Cardiac fibroblast (primary cell): ENCODE measurements at regions not wholly inside any gene's neighbourhood (a gene's known extent, or its start where the extent isn't known, plus 50 kb on each side); places are given as distances from the start of the nearest gene placed in this dataset.

Experiments
- DNase-seq, 2 donors: peaks; one replicate each; pipeline versions ENCODE4 v3.0.0 to v3.0.0-alpha.2; 2010; ENCODE audit warnings: low read depth in 2 of 2
- H3K4me3 ChIP-seq, 2 donors: replicated peaks in 1 of 2; 1 replicate in 1 of 2; 2 replicates in 1 of 2; pipeline ENCODE4 v1.5.1; 2011; ENCODE audit warnings: low read depth in 2 of 2, low read length in 2 of 2, mild to moderate bottlenecking in 2 of 2, moderate library complexity in 1 of 2
- TF ChIP-seq, protein P1 (sequence below): IDR thresholded peaks from one replicate; pipeline ENCODE4 v1.5.1; 2011; ENCODE audit warnings: low read depth, mild to moderate bottlenecking, low read length, inconsistent platforms

DNA sequence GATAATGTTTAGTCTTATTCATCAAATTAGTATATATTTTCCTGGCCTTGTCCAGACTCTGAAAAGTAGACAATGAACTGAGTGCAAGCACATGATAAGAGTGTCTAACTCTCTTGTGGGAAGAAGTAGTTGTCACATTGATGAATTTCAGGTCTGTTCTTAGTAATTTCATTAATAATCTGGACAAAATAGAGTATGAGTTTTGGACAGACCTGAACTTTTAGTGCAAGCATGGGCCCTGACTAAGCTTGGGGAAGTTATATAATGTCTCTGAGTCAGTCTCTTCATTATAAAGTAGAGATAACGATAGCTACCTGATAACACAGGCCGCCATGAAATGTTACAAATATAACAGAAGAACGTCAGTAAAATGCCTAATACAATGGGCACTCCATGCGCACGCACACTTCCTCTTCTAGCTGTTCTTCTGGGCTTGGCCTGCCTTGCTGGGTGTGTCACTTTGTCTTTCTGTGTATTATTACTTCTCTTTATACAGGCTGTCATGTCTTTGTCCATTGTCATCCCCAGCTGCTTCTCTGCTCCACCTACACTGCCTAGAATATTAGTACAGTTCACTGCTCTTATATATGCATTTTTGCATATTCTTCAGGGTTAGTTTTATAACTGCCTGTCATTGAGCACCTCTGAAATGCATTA is 129.1 kb upstream of the HTR2A start:
- DNase-seq: no peak
- no peak overlapping the region for H3K4me3 ChIP-seq
- TF ChIP-seq, protein P1, sequence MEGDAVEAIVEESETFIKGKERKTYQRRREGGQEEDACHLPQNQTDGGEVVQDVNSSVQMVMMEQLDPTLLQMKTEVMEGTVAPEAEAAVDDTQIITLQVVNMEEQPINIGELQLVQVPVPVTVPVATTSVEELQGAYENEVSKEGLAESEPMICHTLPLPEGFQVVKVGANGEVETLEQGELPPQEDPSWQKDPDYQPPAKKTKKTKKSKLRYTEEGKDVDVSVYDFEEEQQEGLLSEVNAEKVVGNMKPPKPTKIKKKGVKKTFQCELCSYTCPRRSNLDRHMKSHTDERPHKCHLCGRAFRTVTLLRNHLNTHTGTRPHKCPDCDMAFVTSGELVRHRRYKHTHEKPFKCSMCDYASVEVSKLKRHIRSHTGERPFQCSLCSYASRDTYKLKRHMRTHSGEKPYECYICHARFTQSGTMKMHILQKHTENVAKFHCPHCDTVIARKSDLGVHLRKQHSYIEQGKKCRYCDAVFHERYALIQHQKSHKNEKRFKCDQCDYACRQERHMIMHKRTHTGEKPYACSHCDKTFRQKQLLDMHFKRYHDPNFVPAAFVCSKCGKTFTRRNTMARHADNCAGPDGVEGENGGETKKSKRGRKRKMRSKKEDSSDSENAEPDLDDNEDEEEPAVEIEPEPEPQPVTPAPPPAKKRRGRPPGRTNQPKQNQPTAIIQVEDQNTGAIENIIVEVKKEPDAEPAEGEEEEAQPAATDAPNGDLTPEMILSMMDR: no peak

DNA sequence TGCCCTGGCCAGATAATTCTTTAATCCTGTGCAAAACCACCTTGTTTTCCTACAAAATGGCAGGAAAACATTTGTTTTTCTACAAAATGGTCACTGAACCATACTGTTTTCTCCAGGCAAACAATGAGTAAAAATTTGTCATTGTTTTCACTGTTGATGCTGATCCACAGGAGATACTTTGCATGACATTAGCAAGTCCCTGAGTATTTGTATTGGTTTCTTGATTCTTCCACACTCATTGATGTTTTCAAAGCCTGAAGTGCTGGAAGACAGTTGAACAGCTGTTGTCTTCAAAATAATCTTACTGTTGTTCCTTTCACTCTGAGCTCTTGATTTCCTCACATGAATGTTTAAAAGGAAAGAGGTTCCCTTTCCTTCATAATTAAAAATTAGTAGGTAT is 123.1 kb upstream of the HTR2A start:
- DNase-seq: no peak
- no peak overlapping the region for H3K4me3 ChIP-seq
- TF ChIP-seq, protein P1: no peak

DNA sequence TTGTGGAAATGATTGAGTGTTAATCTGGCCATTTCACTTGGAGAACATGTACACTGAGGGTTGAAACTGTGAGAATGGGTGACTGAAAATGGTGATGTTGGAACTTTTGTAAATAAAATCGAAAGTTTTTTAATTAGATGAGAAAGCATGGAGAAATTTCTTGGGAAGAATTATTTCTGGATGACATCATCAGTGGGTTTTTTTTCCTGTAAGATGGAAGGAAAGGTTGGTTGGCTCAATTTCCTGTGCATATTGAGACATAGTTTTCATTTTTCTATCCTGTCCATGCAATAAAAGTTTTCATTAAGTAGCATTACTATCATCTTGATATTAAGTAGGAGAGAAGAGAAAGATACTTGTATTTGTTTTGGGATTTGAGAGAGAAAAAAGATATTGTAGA is 120.6 kb upstream of the HTR2A start:
- TF ChIP-seq, protein P1: no peak
- peak; percentile 29 to 63 for DNase-seq
- no peak overlapping the region for H3K4me3 ChIP-seq

DNA sequence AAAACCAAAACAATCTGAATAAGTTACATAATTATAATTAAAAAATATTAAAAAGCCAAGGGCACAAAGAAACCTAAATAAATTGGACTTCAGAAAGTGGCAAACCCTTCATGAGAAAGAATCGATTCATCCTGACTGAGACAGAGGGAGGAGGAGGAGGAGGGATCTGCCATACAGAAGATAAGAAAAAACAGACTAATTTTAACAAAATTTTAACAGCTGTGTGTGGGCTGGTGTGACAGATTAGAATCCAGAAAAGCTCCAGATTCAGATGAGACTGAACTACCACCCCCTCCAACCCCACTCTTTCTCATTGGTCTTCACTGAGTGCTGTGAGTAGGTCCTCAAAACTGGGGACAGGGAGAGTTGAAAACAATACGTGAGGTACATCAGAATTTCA is 111.5 kb upstream of the HTR2A start:
- H3K4me3 ChIP-seq: no peak overlapping the region
- TF ChIP-seq, protein P1: no peak
- DNase-seq: no peak

DNA sequence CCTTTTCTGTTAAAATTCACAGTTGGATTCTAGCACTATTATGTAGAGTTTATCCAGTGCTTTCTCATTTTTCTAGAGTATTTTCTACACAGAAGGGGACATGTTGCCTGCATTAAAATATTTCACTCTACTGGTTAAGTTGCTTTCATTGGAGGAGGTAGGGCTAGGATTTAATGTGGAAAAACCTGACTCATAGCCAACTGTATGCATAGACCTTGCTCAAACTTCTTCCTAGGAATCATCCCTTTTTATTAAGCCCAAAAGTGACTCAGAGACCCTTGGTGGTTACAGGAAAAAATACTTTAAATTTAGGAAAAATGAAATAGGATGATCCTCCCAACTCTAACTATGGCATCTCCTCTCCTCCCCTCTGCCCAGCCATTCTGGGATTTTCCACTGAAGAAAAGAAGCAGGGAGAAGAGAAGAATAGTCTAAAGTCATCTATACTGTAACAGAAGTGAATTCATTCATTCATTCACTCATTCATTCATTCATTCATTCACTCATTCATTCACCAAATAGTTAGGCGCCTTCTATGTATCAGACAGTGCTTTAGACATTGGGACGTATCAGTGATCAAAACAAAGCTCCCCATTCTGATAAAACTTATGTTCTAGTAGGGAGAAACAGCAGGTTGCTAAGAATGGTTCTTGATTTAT is 109.0 kb upstream of the HTR2A start:
- no peak for DNase-seq
- TF ChIP-seq, protein P1: no peak
- H3K4me3 ChIP-seq: no peak overlapping the region

DNA sequence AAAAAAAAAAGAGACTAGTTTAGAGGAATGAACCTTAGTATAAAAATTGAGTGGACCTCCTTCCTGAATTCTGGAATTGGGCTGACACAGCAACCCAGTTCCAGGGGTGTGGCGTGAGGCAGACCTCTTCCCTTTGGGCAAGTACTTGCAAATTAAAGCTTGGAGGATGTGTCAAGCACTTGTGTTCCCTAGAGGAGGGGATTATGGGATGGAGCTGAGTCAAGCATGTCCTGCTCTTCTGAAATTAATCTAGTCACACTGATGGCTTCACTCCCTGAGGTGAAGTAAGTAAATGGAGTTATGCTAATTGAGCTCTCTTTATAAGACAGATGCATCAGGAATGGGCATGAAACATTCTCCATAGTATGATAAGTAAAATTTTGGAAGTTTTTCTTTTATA is 107.7 kb upstream of the HTR2A start:
- DNase-seq: no peak
- TF ChIP-seq, protein P1: no peak
- no peak overlapping the region for H3K4me3 ChIP-seq
